ENCODE measurements at regions not wholly inside any gene's neighbourhood (a gene's known extent, or its start where the extent isn't known, plus 50 kb on each side); places are given as distances from the start of the nearest gene placed in this dataset.

DNA sequence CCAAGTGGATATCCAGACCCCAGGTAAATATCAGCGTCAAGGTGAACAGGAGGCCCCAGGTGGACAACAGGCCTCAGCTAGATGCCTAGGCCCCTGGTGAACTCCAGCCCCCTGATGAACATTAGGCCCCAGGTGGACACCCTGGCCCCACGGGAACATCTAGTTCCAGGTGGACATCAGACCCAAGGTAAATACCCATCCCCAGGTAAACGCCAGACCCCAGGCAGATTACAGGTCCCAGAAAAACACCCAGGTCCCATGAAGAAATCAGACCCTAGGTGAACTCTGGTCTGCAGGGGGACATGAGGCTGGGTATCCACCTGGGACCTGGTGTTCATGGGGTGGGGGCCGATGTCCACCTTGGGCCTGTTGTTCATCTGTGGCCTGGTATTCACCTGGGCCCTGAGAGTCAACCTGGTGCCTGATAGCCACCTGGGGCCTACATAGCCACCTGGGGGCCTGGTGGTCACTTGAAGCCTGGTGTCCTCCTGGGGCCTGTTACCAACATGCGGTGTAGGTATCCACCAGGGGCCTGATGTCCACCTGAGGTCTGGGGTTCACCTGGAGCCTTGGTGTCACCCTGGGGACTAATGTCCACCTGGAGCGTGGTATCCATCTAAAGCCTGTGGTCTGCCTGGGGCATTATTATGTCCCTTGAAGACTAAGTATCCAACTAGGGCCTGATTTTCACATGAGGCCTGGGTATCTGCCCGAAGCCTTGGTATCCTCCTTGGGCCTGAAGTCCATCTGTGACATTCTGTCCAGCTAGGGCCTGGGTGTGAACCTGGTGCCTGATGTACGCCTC is 56.8 kb upstream of the SEPTIN5 start:
- TF ChIP-seq, protein P1, sequence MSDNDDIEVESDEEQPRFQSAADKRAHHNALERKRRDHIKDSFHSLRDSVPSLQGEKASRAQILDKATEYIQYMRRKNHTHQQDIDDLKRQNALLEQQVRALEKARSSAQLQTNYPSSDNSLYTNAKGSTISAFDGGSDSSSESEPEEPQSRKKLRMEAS (IDR thresholded peaks at IDR 0.05): no peak
- TF ChIP-seq TCF12 (IDR thresholded peaks at IDR 0.05; ENCODE audit: low read depth) (no peak), FOXM1 (IDR thresholded peaks at IDR 0.05; ENCODE audit: borderline replicate concordance, low read depth) (no peak), RAD21 (IDR thresholded peaks at IDR 0.05; ENCODE audit: low read depth) (no peak)
